ENCODE measurements at regions not wholly inside any gene's neighbourhood (a gene's known extent, or its start where the extent isn't known, plus 50 kb on each side); places are given as distances from the start of the nearest gene placed in this dataset.
"Not testable (repeated sequence)": the region's sequence is repeated elsewhere in the genome, so short reads cannot be mapped to it uniquely, and the experiment has no call there.

DNA sequence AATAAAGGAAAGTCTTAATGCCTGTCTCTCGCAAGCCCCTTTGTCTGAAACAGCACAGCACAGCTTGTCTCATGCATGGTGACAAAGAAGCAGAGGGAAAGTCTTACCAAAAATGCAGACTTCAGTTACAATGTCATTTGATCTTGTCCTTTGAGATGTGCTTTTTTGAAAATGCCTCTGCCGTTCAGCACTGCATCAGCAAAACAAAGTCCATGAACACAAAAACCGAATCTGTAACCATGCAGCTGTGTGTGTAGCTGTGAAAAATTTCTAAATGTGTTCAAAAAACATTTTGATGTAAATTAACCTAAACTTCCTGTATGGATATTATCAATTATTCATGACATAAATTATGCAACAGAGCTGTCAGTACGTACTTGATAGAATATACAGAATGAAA lies 391.9 kb upstream of the FRG2C start:
- H3K9me3 ChIP-seq (ENCODE audit: low read length); H3K36me3 ChIP-seq (ENCODE audit: insufficient read depth, low read length); H4K20me1 ChIP-seq (ENCODE audit: insufficient read depth, low read length); H3K27me3 ChIP-seq (ENCODE audit: insufficient read depth, low read length); H3K4me2 ChIP-seq (ENCODE audit: low read length); H3K27ac ChIP-seq (ENCODE audit: low read depth, low read length, poor library complexity, severe bottlenecking); H3F3A ChIP-seq (ENCODE audit: insufficient read depth, low read length); H3K79me2 ChIP-seq (ENCODE audit: insufficient read depth, low read length); H3K9ac ChIP-seq (ENCODE audit: low read length); H2AFZ ChIP-seq (ENCODE audit: low read length); H3K9me2 ChIP-seq (ENCODE audit: low read depth, low read length); H3K4me3 ChIP-seq (ENCODE audit: low read depth, low read length, poor library complexity, severe bottlenecking); H3K4me1 ChIP-seq (ENCODE audit: insufficient read depth, low read length, severe bottlenecking): not testable (repeated sequence)

DNA sequence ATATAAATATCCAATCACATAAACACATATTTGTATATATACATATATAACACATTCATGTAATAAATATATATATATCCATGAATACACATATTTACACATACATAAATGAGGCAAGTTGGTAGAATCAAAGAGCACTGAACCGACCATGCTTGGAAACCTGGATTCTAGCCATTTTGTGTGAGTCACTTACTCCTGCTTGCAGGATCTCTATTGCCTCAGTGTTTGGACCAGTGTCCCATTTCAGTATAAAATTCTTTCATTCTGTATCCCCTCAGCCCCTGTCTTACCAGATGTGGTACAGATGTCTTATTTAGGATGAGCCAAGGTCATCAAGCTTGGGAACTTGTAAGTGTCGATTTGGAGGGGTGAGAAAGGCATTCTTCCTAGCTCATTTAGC lies 391.4 kb upstream of the FRG2C start:
- Histone ChIP-seq H3K9me3 (ENCODE audit: low read length) (no peaks in the 10 kb centered on the region), H3K27ac (ENCODE audit: low read depth, low read length, poor library complexity, severe bottlenecking) (no peak overlapping the region), H3K4me3 (ENCODE audit: low read depth, low read length, poor library complexity, severe bottlenecking) (no peak overlapping the region), H3K4me1 (ENCODE audit: insufficient read depth, low read length, severe bottlenecking) (no peaks in the 10 kb centered on the region), H4K20me1 (ENCODE audit: insufficient read depth, low read length) (no peaks in the 10 kb centered on the region), H3K9me2 (ENCODE audit: low read depth, low read length) (no peaks in the 10 kb centered on the region), H3K4me2 (ENCODE audit: low read length) (no peak overlapping the region), H3K9ac (ENCODE audit: low read length) (no peak overlapping the region), H3K36me3 (ENCODE audit: insufficient read depth, low read length) (no peaks in the 10 kb centered on the region), H3K79me2 (ENCODE audit: insufficient read depth, low read length) (no peaks in the 10 kb centered on the region), H3K27me3 (ENCODE audit: insufficient read depth, low read length) (no peaks in the 10 kb centered on the region), H3F3A (ENCODE audit: insufficient read depth, low read length) (no peaks in the 10 kb centered on the region), H2AFZ (ENCODE audit: low read length) (no peak overlapping the region)
- no peak for TF ChIP-seq EZH2 (IDR thresholded peaks at IDR 0.05; ENCODE audit: borderline replicate concordance, low read length)
- TF ChIP-seq, protein P1, sequence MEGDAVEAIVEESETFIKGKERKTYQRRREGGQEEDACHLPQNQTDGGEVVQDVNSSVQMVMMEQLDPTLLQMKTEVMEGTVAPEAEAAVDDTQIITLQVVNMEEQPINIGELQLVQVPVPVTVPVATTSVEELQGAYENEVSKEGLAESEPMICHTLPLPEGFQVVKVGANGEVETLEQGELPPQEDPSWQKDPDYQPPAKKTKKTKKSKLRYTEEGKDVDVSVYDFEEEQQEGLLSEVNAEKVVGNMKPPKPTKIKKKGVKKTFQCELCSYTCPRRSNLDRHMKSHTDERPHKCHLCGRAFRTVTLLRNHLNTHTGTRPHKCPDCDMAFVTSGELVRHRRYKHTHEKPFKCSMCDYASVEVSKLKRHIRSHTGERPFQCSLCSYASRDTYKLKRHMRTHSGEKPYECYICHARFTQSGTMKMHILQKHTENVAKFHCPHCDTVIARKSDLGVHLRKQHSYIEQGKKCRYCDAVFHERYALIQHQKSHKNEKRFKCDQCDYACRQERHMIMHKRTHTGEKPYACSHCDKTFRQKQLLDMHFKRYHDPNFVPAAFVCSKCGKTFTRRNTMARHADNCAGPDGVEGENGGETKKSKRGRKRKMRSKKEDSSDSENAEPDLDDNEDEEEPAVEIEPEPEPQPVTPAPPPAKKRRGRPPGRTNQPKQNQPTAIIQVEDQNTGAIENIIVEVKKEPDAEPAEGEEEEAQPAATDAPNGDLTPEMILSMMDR (IDR thresholded peaks at IDR 0.05; ENCODE audit: low read length) = no peak

DNA sequence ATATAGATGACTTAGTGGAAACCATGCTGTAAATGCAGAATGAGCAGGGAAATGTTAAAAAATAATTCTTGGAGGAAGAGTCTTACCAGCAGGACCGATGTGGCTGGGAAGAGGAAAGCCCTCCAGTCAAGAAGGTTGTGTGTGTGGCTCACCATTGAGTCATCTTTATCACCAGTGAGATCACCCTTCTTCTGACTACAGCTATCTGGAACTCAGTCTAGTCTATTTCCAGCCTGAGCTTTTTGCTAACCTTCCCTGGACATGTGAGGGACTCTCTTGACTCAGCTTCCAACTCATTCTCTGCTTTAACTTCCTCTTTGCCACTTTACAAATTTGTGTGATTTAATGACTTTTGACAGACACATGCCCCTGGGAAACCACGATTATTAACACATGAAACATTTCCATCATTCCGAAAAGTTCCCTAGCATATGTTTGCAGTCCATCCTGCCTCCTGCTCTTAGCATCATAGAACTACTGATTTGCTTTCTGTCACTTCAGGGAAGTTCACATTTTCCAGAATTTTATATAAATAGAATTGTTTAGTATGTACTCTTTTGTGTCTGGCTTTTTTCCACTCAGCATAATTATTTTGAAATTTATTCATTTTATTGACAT lies 378.5 kb upstream of the FRG2C start:
- not testable (repeated sequence) for H3K9me2 ChIP-seq (ENCODE audit: low read depth, low read length); H3K9me3 ChIP-seq (ENCODE audit: low read length); H3K79me2 ChIP-seq (ENCODE audit: insufficient read depth, low read length); H3F3A ChIP-seq (ENCODE audit: insufficient read depth, low read length); H3K36me3 ChIP-seq (ENCODE audit: insufficient read depth, low read length); H3K27me3 ChIP-seq (ENCODE audit: insufficient read depth, low read length); H3K9ac ChIP-seq (ENCODE audit: low read length); H3K4me3 ChIP-seq (ENCODE audit: low read depth, low read length, poor library complexity, severe bottlenecking); H3K4me2 ChIP-seq (ENCODE audit: low read length); H3K27ac ChIP-seq (ENCODE audit: low read depth, low read length, poor library complexity, severe bottlenecking); H3K4me1 ChIP-seq (ENCODE audit: insufficient read depth, low read length, severe bottlenecking); H2AFZ ChIP-seq (ENCODE audit: low read length); H4K20me1 ChIP-seq (ENCODE audit: insufficient read depth, low read length)

DNA sequence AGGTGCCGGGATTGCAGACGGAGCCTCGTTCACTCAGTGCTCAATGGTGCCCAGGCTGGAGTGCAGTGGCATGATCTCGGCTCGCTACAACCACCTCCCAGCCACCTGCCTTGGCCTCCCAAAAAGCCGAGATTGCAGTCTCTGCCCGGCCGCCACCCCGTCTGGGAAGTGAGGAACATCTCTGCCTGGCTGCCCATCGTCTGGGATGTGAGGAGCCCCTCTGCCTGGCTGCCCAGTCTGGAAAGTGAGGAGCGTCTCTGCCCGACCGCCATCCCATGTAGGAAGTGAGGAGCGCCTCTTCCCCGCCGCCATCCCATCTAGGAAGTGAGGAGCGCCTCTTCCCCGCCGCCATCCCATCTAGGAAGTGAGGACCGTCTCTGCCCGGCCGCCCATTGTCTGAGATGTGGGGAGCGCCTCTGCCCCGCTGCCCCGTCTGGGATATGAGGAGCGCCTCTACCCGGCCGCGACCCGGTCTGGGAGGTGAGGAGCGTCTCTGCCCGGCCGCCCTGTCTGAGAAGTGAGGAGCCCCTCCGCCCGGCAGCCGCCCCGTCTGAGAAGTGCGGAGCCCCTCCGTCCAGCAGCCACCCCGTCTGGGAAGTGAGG lies 375.1 kb upstream of the FRG2C start:
- not testable (repeated sequence) for H3F3A ChIP-seq (ENCODE audit: insufficient read depth, low read length); H3K9me2 ChIP-seq (ENCODE audit: low read depth, low read length); H3K27me3 ChIP-seq (ENCODE audit: insufficient read depth, low read length); H3K36me3 ChIP-seq (ENCODE audit: insufficient read depth, low read length); H3K27ac ChIP-seq (ENCODE audit: low read depth, low read length, poor library complexity, severe bottlenecking); H3K79me2 ChIP-seq (ENCODE audit: insufficient read depth, low read length); H3K9ac ChIP-seq (ENCODE audit: low read length); H3K4me2 ChIP-seq (ENCODE audit: low read length); H3K4me3 ChIP-seq (ENCODE audit: low read depth, low read length, poor library complexity, severe bottlenecking); H3K4me1 ChIP-seq (ENCODE audit: insufficient read depth, low read length, severe bottlenecking); H3K9me3 ChIP-seq (ENCODE audit: low read length); H4K20me1 ChIP-seq (ENCODE audit: insufficient read depth, low read length); H2AFZ ChIP-seq (ENCODE audit: low read length)

All from OCI-LY1 (cell line).